H1 (cell line): ENCODE measurements at regions not wholly inside any gene's neighbourhood (a gene's known extent, or its start where the extent isn't known, plus 50 kb on each side); places are given as distances from the start of the nearest gene placed in this dataset.

Experiments used
- CTCF ChIA-PET: fragments of 300-600 bp; sonication (Branson Sonifier 250); formaldehyde crosslinking; loops from one replicate; lab custom pipeline; 2021; ENCODE audit not compliant: partially characterized antibody; lab: Charles Lee
- POLR2A ChIA-PET: fragments of 300-600 bp; sonication (Branson Sonifier 250); formaldehyde crosslinking; loops from one replicate; lab custom pipeline; 2021; ENCODE audit warnings: inconsistent platforms; ENCODE audit not compliant: partially characterized antibody; lab: Charles Lee
- DNase-seq, 2 experiments: peaks; one replicate each; pipeline versions ENCODE4 v3.0.0 to v3.0.0-alpha.2; 2010 to 2022; ENCODE audit warnings: low spot score in 2 of 2, low read depth in 1 of 2, mixed read lengths in 1 of 2
- FAIRE-seq: peaks from 2 replicates; lab custom pipeline; 2011; peaks lifted over from hg19 to GRCh38; lab: Jason Lieb, UNC
- H2AFZ ChIP-seq: 2 replicates; pipeline ENCODE4 v1.8.1; 2012; ENCODE audit warnings: low read length, inconsistent platforms
- H2AK5ac ChIP-seq: 2 replicates; pipeline ENCODE4 v1.6.1; 2013; ENCODE audit warnings: low read depth, low read length
- H2BK120ac ChIP-seq: replicated peaks from 2 replicates; pipeline ENCODE3; 2013; ENCODE audit warnings: low read depth, low read length, inconsistent platforms
- H2BK12ac ChIP-seq: 2 replicates; pipeline ENCODE4 v1.6.1; 2013; ENCODE audit warnings: low read depth, low read length
- H2BK15ac ChIP-seq: 2 replicates; pipeline ENCODE4 v1.6.1; 2013; ENCODE audit warnings: low read length
- H2BK20ac ChIP-seq: 2 replicates; pipeline ENCODE4 v1.6.1; 2013; ENCODE audit warnings: low read length
- H2BK5ac ChIP-seq: 2 replicates; pipeline ENCODE4 v1.6.1; 2013; ENCODE audit warnings: low read depth, low read length
- H3K14ac ChIP-seq: 2 replicates; pipeline ENCODE4 v1.6.1; 2013; ENCODE audit warnings: inconsistent platforms; ENCODE audit not compliant: insufficient read length
- H3K18ac ChIP-seq: 2 replicates; pipeline ENCODE4 v1.6.1; 2013; ENCODE audit warnings: low read length; ENCODE audit errors: extremely low read depth
- H3K23ac ChIP-seq: 2 replicates; pipeline ENCODE4 v1.6.1; 2013; ENCODE audit warnings: inconsistent platforms; ENCODE audit not compliant: insufficient read length
- H3K23me2 ChIP-seq: 2 replicates; pipeline ENCODE4 v1.6.1; 2013; ENCODE audit warnings: low read depth, low read length
- H3K27ac ChIP-seq: 2 replicates; pipeline ENCODE4 v1.6.1; 2011; ENCODE audit warnings: low read depth, low read length, inconsistent platforms
- H3K27me3 ChIP-seq, 4 experiments: replicated peaks in 1 of 4; 1 replicate in 1 of 4; 2 replicates in 3 of 4; pipeline versions ENCODE4 v1.6.1 to v1.8.1; 2011 to 2013; ENCODE audit warnings: low read length in 3 of 4, mild to moderate bottlenecking in 3 of 4, inconsistent platforms in 2 of 4, mixed read lengths in 2 of 4, moderate library complexity in 1 of 4; ENCODE audit not compliant: control insufficient read depth in 3 of 4, insufficient read depth in 3 of 4; ENCODE audit errors: extremely low read depth in 1 of 4
- H3K36me3 ChIP-seq, 4 experiments: 2 replicates each; pipeline versions ENCODE4 v1.6.1 to v1.8.1; 2011 to 2013; ENCODE audit warnings: mild to moderate bottlenecking in 4 of 4, low read length in 3 of 4, moderate library complexity in 2 of 4, control low read depth in 1 of 4, inconsistent platforms in 1 of 4; ENCODE audit not compliant: insufficient read depth in 4 of 4, control insufficient read depth in 2 of 4
- H3K4ac ChIP-seq: replicated peaks from 2 replicates; pipeline ENCODE3; 2013; ENCODE audit warnings: low read length, low read depth, mixed read lengths, inconsistent platforms; ENCODE audit not compliant: insufficient read length
- H3K4me1 ChIP-seq, 4 experiments: replicated peaks in 1 of 4; 1 replicate in 1 of 4; 2 replicates in 3 of 4; pipeline versions ENCODE4 v1.6.1 to v1.8.1; 2011 to 2013; ENCODE audit warnings: low read length in 3 of 4, inconsistent platforms in 2 of 4, mixed read lengths in 1 of 4; ENCODE audit not compliant: insufficient read depth in 4 of 4, control insufficient read depth in 3 of 4
- H3K4me2 ChIP-seq, 2 experiments: 2 replicates each; pipeline versions ENCODE4 v1.6.1 to v1.8.1; 2011 to 2013; ENCODE audit warnings: low read depth in 2 of 2, low read length in 2 of 2, control low read depth in 1 of 2, inconsistent platforms in 1 of 2, mild to moderate bottlenecking in 1 of 2; ENCODE audit not compliant: insufficient read depth in 1 of 2
- H3K4me3 ChIP-seq, 4 experiments: fragments of 200-600, 300-600 bp in 1 of 4; sonication (generic), shearing (Covaris generic), sonication (Bioruptor Twin) in 1 of 4; 2 replicates each; pipeline versions ENCODE4 v1.5.1 to v1.8.1; 2011 to 2016; ENCODE audit warnings: low read length in 4 of 4, low read depth in 3 of 4, control low read depth in 2 of 4, inconsistent platforms in 2 of 4, mild to moderate bottlenecking in 2 of 4, mixed read lengths in 1 of 4, moderate library complexity in 1 of 4; ENCODE audit not compliant: insufficient read depth in 2 of 4; ENCODE audit errors: extremely low read depth in 1 of 4
- H3K56ac ChIP-seq: replicated peaks from 2 replicates; pipeline ENCODE3; 2013; ENCODE audit warnings: low read depth, mild to moderate bottlenecking, mixed read lengths, low read length, inconsistent platforms; ENCODE audit not compliant: insufficient read length
- H3K79me1 ChIP-seq: 2 replicates; pipeline ENCODE4 v1.6.1; 2013; ENCODE audit warnings: low read depth, low read length, control low read depth
- H3K79me2 ChIP-seq, 2 experiments: 2 replicates each; pipeline versions ENCODE4 v1.6.1 to v1.8.1; 2012 to 2013; ENCODE audit warnings: low read length in 2 of 2, mild to moderate bottlenecking in 2 of 2, inconsistent platforms in 1 of 2; ENCODE audit not compliant: insufficient read depth in 2 of 2, control insufficient read depth in 1 of 2
- H3K9ac ChIP-seq, 4 experiments: replicated peaks in 1 of 4; 1 replicate in 1 of 4; 2 replicates in 3 of 4; pipeline versions ENCODE4 v1.6.1 to v1.8.1; 2011 to 2013; ENCODE audit warnings: low read depth in 3 of 4, low read length in 3 of 4, control low read depth in 2 of 4, mild to moderate bottlenecking in 2 of 4, moderate library complexity in 2 of 4, inconsistent platforms in 1 of 4; ENCODE audit errors: extremely low read depth in 1 of 4
- H3K9me3 ChIP-seq, 2 experiments: 2 replicates each; pipeline versions ENCODE4 v1.6.1 to v1.8.1; 2012 to 2013; ENCODE audit warnings: mild to moderate bottlenecking in 2 of 2, moderate library complexity in 2 of 2, control low read depth in 1 of 2, inconsistent platforms in 1 of 2, low read depth in 1 of 2, low read length in 1 of 2, mixed read lengths in 1 of 2; ENCODE audit not compliant: insufficient read depth in 2 of 2
- H4K20me1 ChIP-seq, 2 experiments: replicated peaks in 1 of 2; 2 replicates each; pipeline versions ENCODE3 to v1.8.1; 2011 to 2013; ENCODE audit warnings: inconsistent platforms in 2 of 2, low read length in 2 of 2, mild to moderate bottlenecking in 1 of 2; ENCODE audit not compliant: insufficient read depth in 2 of 2, control insufficient read depth in 1 of 2
- H4K5ac ChIP-seq: 2 replicates; pipeline ENCODE4 v1.6.1; 2013; ENCODE audit warnings: low read length, low read depth, mixed read lengths, inconsistent platforms; ENCODE audit not compliant: insufficient read length
- H4K8ac ChIP-seq: 2 replicates; pipeline ENCODE4 v1.8.0; 2013; ENCODE audit warnings: mild to moderate bottlenecking, moderate library complexity, low read length, inconsistent platforms; ENCODE audit not compliant: insufficient read depth; ENCODE audit errors: extremely low read depth
- H4K91ac ChIP-seq: replicated peaks from 2 replicates; pipeline ENCODE3; 2013; ENCODE audit warnings: low read length, mixed read lengths, inconsistent platforms; ENCODE audit not compliant: insufficient read length
- BRCA1 ChIP-seq: IDR thresholded peaks from 2 replicates; pipeline ENCODE4 v1.6.1; 2012; ENCODE audit warnings: low read depth, low read length, improper control_type of control experiment
- CTBP2 ChIP-seq: IDR thresholded peaks from 2 replicates; pipeline ENCODE4 v1.7.0; 2011; ENCODE audit warnings: borderline replicate concordance, mild to moderate bottlenecking, moderate library complexity, mixed read lengths, low read length; ENCODE audit not compliant: insufficient read depth, insufficient read length
- GTF2F1 ChIP-seq: IDR thresholded peaks from 2 replicates; pipeline ENCODE4 v1.6.1; 2012; ENCODE audit warnings: low read depth, low read length, improper control_type of control experiment, borderline replicate concordance
- KDM5A ChIP-seq: fragments of 200-600 bp; IDR thresholded peaks from 2 replicates; pipeline ENCODE4 v1.7.1; 2012; ENCODE audit warnings: mild to moderate bottlenecking, low read length, inconsistent platforms, mixed read lengths
- PHF8 ChIP-seq: fragments of 200-600 bp; sonication (generic); conservative IDR thresholded peaks from 2 replicates; pipeline ENCODE4 v1.7.1; 2012; ENCODE audit warnings: low read depth, mild to moderate bottlenecking, inconsistent platforms, low read length, moderate library complexity
- POLR2A ChIP-seq, 2 experiments: IDR thresholded peaks; 1 replicate in 1 of 2; 2 replicates in 1 of 2; pipeline ENCODE4 v1.6.1; 2011; ENCODE audit warnings: low read depth in 2 of 2, low read length in 2 of 2, mild to moderate bottlenecking in 2 of 2; ENCODE audit errors: control extremely low read depth in 1 of 2
- RBBP5 ChIP-seq: IDR thresholded peaks from 2 replicates; pipeline ENCODE4 v1.7.1; 2012; ENCODE audit warnings: low read depth, mild to moderate bottlenecking, inconsistent platforms, low read length, moderate library complexity, borderline replicate concordance
- TAF1 ChIP-seq: IDR thresholded peaks from 2 replicates; pipeline ENCODE4 v1.6.1; 2011; ENCODE audit warnings: mild to moderate bottlenecking, low read depth, low read length
- WGBS, 2 experiments: shearing (Covaris generic) in 1 of 2; methylation state at CpG; one replicate each; pipeline versions ENCODE4 v1.1.6 to v1.1.7; 2013 to 2015; ENCODE audit warnings: low lambda C conversion rate in 2 of 2, mixed read lengths in 2 of 2, inconsistent platforms in 1 of 2, low coverage in 1 of 2, missing lambda C conversion rate in 1 of 2; ENCODE audit not compliant: insufficient replicate concordance in 2 of 2, insufficient coverage in 1 of 2, insufficient read length in 1 of 2; ENCODE audit errors: extremely low coverage in 1 of 2, missing lambda C conversion rate in 1 of 2; 5-methylcytosine and 5-hydroxymethylcytosine counted together
- TF ChIP-seq, protein P1 (sequence below): IDR thresholded peaks from 2 replicates; pipeline ENCODE4 v1.6.1; 2012; ENCODE audit warnings: inconsistent platforms

DNA sequence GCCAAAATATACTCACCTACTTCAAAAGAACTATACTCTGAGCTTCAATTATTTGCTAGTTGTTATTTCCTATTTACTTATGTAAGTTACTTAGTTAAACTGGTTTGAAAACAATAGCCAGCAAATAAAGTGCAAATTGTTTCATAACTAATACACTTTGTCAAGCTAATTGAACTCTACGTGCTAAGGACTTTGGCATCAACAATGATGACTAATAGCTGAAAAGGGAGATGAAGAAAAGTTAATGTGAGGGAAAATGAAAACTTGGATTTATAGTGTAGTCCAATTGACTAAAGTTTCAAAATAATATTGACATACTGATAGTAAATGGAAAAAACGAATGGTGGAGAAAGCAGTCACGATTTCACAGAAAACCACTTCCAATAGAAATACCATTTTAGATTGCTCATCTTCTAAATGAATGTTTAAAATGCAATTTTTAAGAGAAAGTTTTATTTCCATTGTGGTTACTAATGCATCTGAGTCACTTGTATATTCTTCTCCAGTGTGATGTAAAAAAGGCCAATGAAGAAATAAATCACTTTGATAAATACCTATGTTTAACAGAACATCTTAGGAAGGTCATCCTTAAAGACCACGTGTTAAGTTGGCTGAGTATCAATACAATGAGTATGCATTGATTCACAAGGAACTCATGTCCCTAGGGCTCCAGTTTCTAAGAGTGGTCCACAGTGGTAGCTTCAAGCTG is 455.2 kb downstream of the LTN1 start:
- WGBS, 2 experiments: 87% methylated on average over 4 of the region's 4 CpGs; no CpG with 5 or more reads in 1 of the 2 experiments
- H3K27me3 ChIP-seq: no peaks in the 10 kb centered on the region
- H2AFZ ChIP-seq: no peak overlapping the region
- CTCF ChIA-PET: no interaction called here
- no peaks in the 10 kb centered on the region for H3K9me3 ChIP-seq
- no peaks in the 10 kb centered on the region for H3K79me2 ChIP-seq
- no peak overlapping the region for H2BK120ac ChIP-seq
- H3K4ac ChIP-seq: no peak overlapping the region
- no peaks in the 10 kb centered on the region for H3K4me1 ChIP-seq
- H3K4me2 ChIP-seq: no peak overlapping the region
- no peak overlapping the region for H4K8ac ChIP-seq
- no peaks in the 10 kb centered on the region for H3K23me2 ChIP-seq
- FAIRE-seq: no peak
- POLR2A ChIA-PET: no interaction called here
- no peak overlapping the region for H2AK5ac ChIP-seq
- no peaks in the 10 kb centered on the region; a peak in 1 of 8 replicates for H3K36me3 ChIP-seq
- DNase-seq: no peak
- H3K18ac ChIP-seq: no peak overlapping the region
- no peak overlapping the region for H3K56ac ChIP-seq
- H3K4me3 ChIP-seq: no peak overlapping the region
- TF ChIP-seq BRCA1: no peak
- TF ChIP-seq TAF1: no peak
- no peak for TF ChIP-seq PHF8
- no peak for TF ChIP-seq RBBP5
- no peak for TF ChIP-seq GTF2F1
- no peak for TF ChIP-seq CTBP2
- TF ChIP-seq KDM5A: no peak
- no peak for TF ChIP-seq POLR2A (IDR thresholded peaks at IDR 0.05; ENCODE audit: control extremely low read depth in 1 of 2, low read depth in 2 of 2, low read length in 2 of 2)
- TF ChIP-seq, protein P1, sequence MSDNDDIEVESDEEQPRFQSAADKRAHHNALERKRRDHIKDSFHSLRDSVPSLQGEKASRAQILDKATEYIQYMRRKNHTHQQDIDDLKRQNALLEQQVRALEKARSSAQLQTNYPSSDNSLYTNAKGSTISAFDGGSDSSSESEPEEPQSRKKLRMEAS: no peak
- H3K9ac ChIP-seq: no peak overlapping the region
- no peaks in the 10 kb centered on the region for H4K20me1 ChIP-seq
- no peak overlapping the region for H2BK20ac ChIP-seq
- no peak overlapping the region for H2BK12ac ChIP-seq
- H3K27ac ChIP-seq: no peak overlapping the region
- H4K91ac ChIP-seq: no peak overlapping the region
- H3K23ac ChIP-seq: no peak overlapping the region
- H2BK5ac ChIP-seq: no peak overlapping the region
- H3K79me1 ChIP-seq: no peaks in the 10 kb centered on the region
- H2BK15ac ChIP-seq: no peak overlapping the region
- H4K5ac ChIP-seq: no peak overlapping the region
- no peak overlapping the region for H3K14ac ChIP-seq
